PFSK-1 (cell line): ENCODE measurements at regions not wholly inside any gene's neighbourhood (a gene's known extent, or its start where the extent isn't known, plus 50 kb on each side); places are given as distances from the start of the nearest gene placed in this dataset.

ENCODE experiments used
- FOXP2 ChIP-seq: optimal IDR thresholded peaks from 2 replicates; pipeline ENCODE3; 2011; ENCODE audit warnings: borderline replicate concordance, control low read depth, inconsistent platforms; ENCODE audit not compliant: insufficient read depth; ENCODE audit errors: extremely low read length, extremely low read depth
- POLR2AphosphoS5 ChIP-seq: IDR thresholded peaks from 2 replicates; pipeline ENCODE4 v1.6.1; 2012; ENCODE audit warnings: low read depth, mild to moderate bottlenecking, control low read depth, low read length, moderate library complexity
- REST ChIP-seq, 2 experiments: IDR thresholded peaks; 2 replicates each; pipeline versions ENCODE4 v1.6.1 to v1.8.0; 2011 to 2012; ENCODE audit warnings: low read depth in 2 of 2, low read length in 2 of 2, control low read depth in 1 of 2, inconsistent platforms in 1 of 2, mild to moderate bottlenecking in 1 of 2, moderate library complexity in 1 of 2; ENCODE audit not compliant: insufficient read depth in 1 of 2
- SIN3A ChIP-seq: IDR thresholded peaks from 2 replicates; pipeline ENCODE4 v1.6.1; 2012; ENCODE audit warnings: mild to moderate bottlenecking, low read length, moderate library complexity, borderline replicate concordance; ENCODE audit not compliant: insufficient read depth
- TAF1 ChIP-seq: IDR thresholded peaks from 2 replicates; pipeline ENCODE4 v1.6.1; 2012; ENCODE audit warnings: low read length, control low read depth, borderline replicate concordance; ENCODE audit not compliant: insufficient read depth

GRCh38 chr13:103356226-103356864 lies 290.1 kb upstream of the SLC10A2 start:
- no peak for TF ChIP-seq REST (IDR thresholded peaks at IDR 0.05; ENCODE audit: insufficient read depth in 1 of 2, low read depth in 2 of 2, low read length in 2 of 2)
- no peak for TF ChIP-seq POLR2AphosphoS5
- no peak for TF ChIP-seq SIN3A
- TF ChIP-seq TAF1 = no peak
- no peak for TF ChIP-seq FOXP2

GRCh38 chr13:103354171-103354570 lies 288.0 kb upstream of the SLC10A2 start:
- TF ChIP-seq REST (IDR thresholded peaks at IDR 0.05; ENCODE audit: insufficient read depth in 1 of 2, low read depth in 2 of 2, low read length in 2 of 2) = no peak
- no peak for TF ChIP-seq SIN3A
- TF ChIP-seq POLR2AphosphoS5 = no peak

GRCh38 chr13:103351035-103351828 lies 285.0 kb upstream of the SLC10A2 start:
- no peak for TF ChIP-seq FOXP2
- no peak for TF ChIP-seq POLR2AphosphoS5
- no peak for TF ChIP-seq SIN3A
- no peak for TF ChIP-seq REST (IDR thresholded peaks at IDR 0.05; ENCODE audit: insufficient read depth in 1 of 2, low read depth in 2 of 2, low read length in 2 of 2)
- TF ChIP-seq TAF1 = no peak

GRCh38 chr13:103350147-103350546 lies 283.9 kb upstream of the SLC10A2 start:
- TF ChIP-seq TAF1 = no peak
- no peak for TF ChIP-seq POLR2AphosphoS5
- no peak for TF ChIP-seq REST (IDR thresholded peaks at IDR 0.05; ENCODE audit: insufficient read depth in 1 of 2, low read depth in 2 of 2, low read length in 2 of 2)
- no peak for TF ChIP-seq SIN3A
- TF ChIP-seq FOXP2 = no peak
